A549 (cell line): ENCODE measurements at regions not wholly inside any gene's neighbourhood (a gene's known extent, or its start where the extent isn't known, plus 50 kb on each side); places are given as distances from the start of the nearest gene placed in this dataset.

Source experiments
- CTCF ChIP-seq: fragments of >200 bp; sonication (Bioruptor Twin); formaldehyde crosslinking; IDR thresholded peaks from 3 replicates; pipeline ENCODE4 v1.5.1; 2016
- GATA3 ChIP-seq: IDR thresholded peaks from 2 replicates; pipeline ENCODE4 v1.6.1; 2012; ENCODE audit warnings: borderline replicate concordance
- PHF8 ChIP-seq: fragments of 200-600 bp; sonication (generic); IDR thresholded peaks from 2 replicates; pipeline ENCODE4 v1.6.1; 2016; ENCODE audit warnings: low read depth, mild to moderate bottlenecking, antibody characterized with exemption, moderate library complexity, borderline replicate concordance
- POLR2A ChIP-seq: IDR thresholded peaks from 2 replicates; pipeline ENCODE4 v1.6.1; 2012; ENCODE audit warnings: mild to moderate bottlenecking, low read length
- REST ChIP-seq: fragments of 200-600 bp; sonication (generic); IDR thresholded peaks from 2 replicates; pipeline ENCODE4 v1.6.1; 2016; ENCODE audit warnings: antibody characterized with exemption, mild to moderate bottlenecking, moderate library complexity

- TF ChIP-seq CTCF (no peak), GATA3 (no peak), POLR2A (no peak), REST (no peak), PHF8 (no peak)
Measured at GRCh38 chr9:106766616-106767015, 96.3 kb upstream of the ZNF462 start.
